ENCODE measurements at regions not wholly inside any gene's neighbourhood (a gene's known extent, or its start where the extent isn't known, plus 50 kb on each side); places are given as distances from the start of the nearest gene placed in this dataset.
"Not testable (repeated sequence)": the region's sequence is repeated elsewhere in the genome, so short reads cannot be mapped to it uniquely, and the experiment has no call there.

GRCh38 chr10:89992575-89992974 is 291.2 kb downstream of the KIF20B start:
- Histone ChIP-seq H3K9me3 (ENCODE audit: control insufficient read depth, low read length) (no peaks in the 10 kb centered on the region), H3K4me1 (ENCODE audit: control insufficient read depth, insufficient read depth, low read length) (no peaks in the 10 kb centered on the region), H3K36me3 (ENCODE audit: control insufficient read depth, insufficient read depth, low read length) (no peaks in the 10 kb centered on the region), H3K4me3 (ENCODE audit: low read length) (no peak overlapping the region), H3K9ac (ENCODE audit: extremely low read depth, low read length, poor library complexity, severe bottlenecking) (no peak overlapping the region), H3K27ac (ENCODE audit: low read depth, low read length) (no peak overlapping the region), H3K27me3 (ENCODE audit: control insufficient read depth, insufficient read depth, low read length, poor library complexity, severe bottlenecking) (no peaks in the 10 kb centered on the region)
- Mint-ChIP-seq H3K27ac (no peak overlapping the region), H3K36me3 (ENCODE audit: low read depth) (no peaks in the 10 kb centered on the region), H3K27me3 (ENCODE audit: insufficient read depth) (no peaks in the 10 kb centered on the region), H3K4me3 (no peak overlapping the region), H3K9me3 (peaks cover 10% of the 10 kb centered on the region), H3K4me1 (no peaks in the 10 kb centered on the region)
- DNase-seq = no peak
- 88 to 95% methylated on average over 1 of the region's 1 CpG for WGBS, 2 experiments (ENCODE audit: insufficient coverage in 1 of 2, insufficient read length in 1 of 2)
- TF ChIP-seq CTCF (conservative IDR thresholded peaks at IDR 0.05) = no peak

- no peak overlapping the region for H3K27ac Mint-ChIP-seq
- peaks cover 11% of the 10 kb centered on the region for H3K9me3 Mint-ChIP-seq
- H3K27ac ChIP-seq (ENCODE audit: low read depth, low read length) = no peak overlapping the region
- no peaks in the 10 kb centered on the region for H3K4me1 ChIP-seq (ENCODE audit: control insufficient read depth, insufficient read depth, low read length)
- peaks cover 2% of the 10 kb centered on the region for H3K4me1 Mint-ChIP-seq
- peaks cover 6% of the 10 kb centered on the region for H3K36me3 Mint-ChIP-seq (ENCODE audit: low read depth)
- no peak overlapping the region for H3K9ac ChIP-seq (ENCODE audit: extremely low read depth, low read length, poor library complexity, severe bottlenecking)
- TF ChIP-seq CTCF (conservative IDR thresholded peaks at IDR 0.05) = no peak
- DNase-seq = no peak
- 83 to 95% methylated on average over 1 of the region's 1 CpG for WGBS, 2 experiments (ENCODE audit: insufficient coverage in 1 of 2, insufficient read length in 1 of 2)
- H3K4me3 ChIP-seq (ENCODE audit: low read length) = no peak overlapping the region
- no peak overlapping the region for H3K4me3 Mint-ChIP-seq
- no peaks in the 10 kb centered on the region for H3K36me3 ChIP-seq (ENCODE audit: control insufficient read depth, insufficient read depth, low read length)
- H3K27me3 ChIP-seq (ENCODE audit: control insufficient read depth, insufficient read depth, low read length, poor library complexity, severe bottlenecking) = no peaks in the 10 kb centered on the region
- H3K27me3 Mint-ChIP-seq (ENCODE audit: insufficient read depth) = no peaks in the 10 kb centered on the region
- H3K9me3 ChIP-seq (ENCODE audit: control insufficient read depth, low read length) = peaks cover 14% of the 10 kb centered on the region
Observed at GRCh38 chr10:90007226-90007625, 305.8 kb downstream of the KIF20B start.

GRCh38 chr10:90011281-90011680 is 309.9 kb downstream of the KIF20B start:
- not testable (repeated sequence) for H3K36me3 Mint-ChIP-seq (ENCODE audit: low read depth); H3K27me3 Mint-ChIP-seq (ENCODE audit: insufficient read depth); DNase-seq; H3K4me1 ChIP-seq (ENCODE audit: control insufficient read depth, insufficient read depth, low read length); H3K27ac ChIP-seq (ENCODE audit: low read depth, low read length); H3K9ac ChIP-seq (ENCODE audit: extremely low read depth, low read length, poor library complexity, severe bottlenecking); H3K4me1 Mint-ChIP-seq; H3K36me3 ChIP-seq (ENCODE audit: control insufficient read depth, insufficient read depth, low read length); H3K27me3 ChIP-seq (ENCODE audit: control insufficient read depth, insufficient read depth, low read length, poor library complexity, severe bottlenecking); H3K4me3 ChIP-seq (ENCODE audit: low read length)
- peak overlapping the region; percentile 33 for H3K4me3 Mint-ChIP-seq
- peaks cover 14% of the 10 kb centered on the region for H3K9me3 Mint-ChIP-seq
- peaks cover 14% of the 10 kb centered on the region for H3K9me3 ChIP-seq (ENCODE audit: control insufficient read depth, low read length)
- peak overlapping the region; percentile 30 for H3K27ac Mint-ChIP-seq
- 48% methylated on average over 13 of the region's 14 CpGs; no CpG with 5 or more reads in 1 of the 2 experiments for WGBS, 2 experiments (ENCODE audit: insufficient coverage in 1 of 2, insufficient read length in 1 of 2)

GRCh38 chr10:90018819-90019218 is 317.4 kb downstream of the KIF20B start:
- Histone ChIP-seq H3K9ac (ENCODE audit: extremely low read depth, low read length, poor library complexity, severe bottlenecking) (no peak overlapping the region), H3K27me3 (ENCODE audit: control insufficient read depth, insufficient read depth, low read length, poor library complexity, severe bottlenecking) (no peaks in the 10 kb centered on the region), H3K27ac (ENCODE audit: low read depth, low read length) (no peak overlapping the region), H3K36me3 (ENCODE audit: control insufficient read depth, insufficient read depth, low read length) (no peaks in the 10 kb centered on the region), H3K4me1 (ENCODE audit: control insufficient read depth, insufficient read depth, low read length) (no peaks in the 10 kb centered on the region), H3K9me3 (ENCODE audit: control insufficient read depth, low read length) (no peaks in the 10 kb centered on the region), H3K4me3 (ENCODE audit: low read length) (no peak overlapping the region)
- H3K4me1 Mint-ChIP-seq = peaks cover 8% of the 10 kb centered on the region
- peaks cover 3% of the 10 kb centered on the region for H3K9me3 Mint-ChIP-seq
- DNase-seq = no peak
- no peaks in the 10 kb centered on the region for H3K27me3 Mint-ChIP-seq (ENCODE audit: insufficient read depth)
- no peaks in the 10 kb centered on the region for H3K36me3 Mint-ChIP-seq (ENCODE audit: low read depth)
- 98% methylated on average over 2 of the region's 2 CpGs; no CpG with 5 or more reads in 1 of the 2 experiments for WGBS, 2 experiments (ENCODE audit: insufficient coverage in 1 of 2, insufficient read length in 1 of 2)
- TF ChIP-seq CTCF (conservative IDR thresholded peaks at IDR 0.05) = no peak
- H3K4me3 Mint-ChIP-seq = no peak overlapping the region
- H3K27ac Mint-ChIP-seq = no peak overlapping the region
